Fibroblast of lung (primary cell): ENCODE measurements at regions not wholly inside any gene's neighbourhood (a gene's known extent, or its start where the extent isn't known, plus 50 kb on each side); places are given as distances from the start of the nearest gene placed in this dataset.

Experiments used
- DNase-seq, 2 donors: peaks; one replicate each; pipeline versions ENCODE4 v3.0.0 to v3.0.0-alpha.2; 2010; ENCODE audit warnings: low read depth in 2 of 2
- H2AFZ ChIP-seq: 2 replicates; pipeline ENCODE4 v1.5.1; 2012; ENCODE audit warnings: low read length, control low read depth, inconsistent platforms
- H3K27ac ChIP-seq: 2 replicates; pipeline ENCODE4 v1.5.1; 2011; ENCODE audit warnings: low read length, control low read depth; ENCODE audit not compliant: insufficient read depth
- H3K27me3 ChIP-seq: 2 replicates; pipeline ENCODE4 v1.5.1; 2011; ENCODE audit warnings: mild to moderate bottlenecking, low read length; ENCODE audit not compliant: control insufficient read depth, insufficient read depth
- H3K36me3 ChIP-seq: 2 replicates; pipeline ENCODE4 v1.5.1; 2011; ENCODE audit warnings: low read length; ENCODE audit not compliant: control insufficient read depth, insufficient read depth
- H3K4me1 ChIP-seq: 2 replicates; pipeline ENCODE4 v1.5.1; 2011; ENCODE audit warnings: low read length; ENCODE audit not compliant: control insufficient read depth, insufficient read depth; ENCODE audit errors: extremely low read depth
- H3K4me2 ChIP-seq: 2 replicates; pipeline ENCODE4 v1.5.1; 2011; ENCODE audit warnings: low read length, control low read depth; ENCODE audit not compliant: insufficient read depth; ENCODE audit errors: extremely low read depth
- H3K4me3 ChIP-seq, 4 experiments: fragments of 200-600 bp in 1 of 4; sonication (generic) in 1 of 4; replicated peaks in 1 of 4; 2 replicates each; pipeline ENCODE4 v1.5.1; 2011 to 2016; ENCODE audit warnings: low read length in 4 of 4, low read depth in 3 of 4, mild to moderate bottlenecking in 3 of 4, control low read depth in 2 of 4, inconsistent platforms in 1 of 4, mixed read lengths in 1 of 4; ENCODE audit not compliant: insufficient read depth in 1 of 4; ENCODE audit errors: control extremely low read depth in 1 of 4
- H3K79me2 ChIP-seq: 2 replicates; pipeline ENCODE4 v1.5.1; 2012; ENCODE audit warnings: mild to moderate bottlenecking, low read length, inconsistent platforms; ENCODE audit not compliant: control insufficient read depth, insufficient read depth
- H3K9ac ChIP-seq: 2 replicates; pipeline ENCODE4 v1.5.1; 2011; ENCODE audit warnings: mild to moderate bottlenecking, low read length, control low read depth; ENCODE audit not compliant: insufficient read depth
- H3K9me3 ChIP-seq: 2 replicates; pipeline ENCODE4 v1.5.1; 2012; ENCODE audit warnings: low read depth, low read length; ENCODE audit not compliant: control insufficient read depth, insufficient read depth
- H4K20me1 ChIP-seq: 2 replicates; pipeline ENCODE4 v1.5.1; 2011; ENCODE audit warnings: low read length; ENCODE audit not compliant: control insufficient read depth, insufficient read depth; ENCODE audit errors: extremely low read depth
- EZH2 ChIP-seq: IDR thresholded peaks from 2 replicates; pipeline ENCODE4 v1.5.1; 2012; ENCODE audit warnings: low read length, control low read depth, mild to moderate bottlenecking; ENCODE audit errors: missing control alignments
- TF ChIP-seq, protein P1 (sequence below), 2 donors: IDR thresholded peaks in 1 of 2; conservative IDR thresholded peaks in 1 of 2; 1 replicate in 1 of 2; 2 replicates in 1 of 2; pipeline ENCODE4 v1.5.1; 2011 to 2012; ENCODE audit warnings: low read length in 2 of 2, control low read depth in 1 of 2, inconsistent platforms in 1 of 2, low read depth in 1 of 2, mild to moderate bottlenecking in 1 of 2

DNA sequence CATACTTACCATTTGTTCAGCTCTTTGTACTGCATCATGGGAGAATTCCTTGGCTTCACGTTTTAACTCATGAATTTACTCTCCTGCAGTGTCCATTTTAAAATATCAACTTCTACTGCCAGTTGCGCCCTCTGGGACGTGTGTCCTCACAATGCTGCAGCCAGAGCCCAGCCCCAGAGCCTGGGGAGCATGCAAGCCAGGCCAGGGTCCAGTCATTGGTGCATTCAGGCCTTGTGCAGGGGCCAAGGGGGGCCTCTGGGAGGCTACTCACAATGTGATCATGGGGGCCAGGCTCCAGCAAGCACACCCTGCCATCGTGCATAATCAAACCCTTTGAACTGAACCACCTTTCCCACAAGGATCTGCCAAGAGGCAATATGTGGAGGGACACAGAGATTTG is 105.6 kb upstream of the CCDC112 start:
- H3K9me3 ChIP-seq = no peaks in the 10 kb centered on the region
- H3K27ac ChIP-seq = peak overlapping the region; percentile 11
- no peaks in the 10 kb centered on the region for H3K79me2 ChIP-seq
- H4K20me1 ChIP-seq = no peaks in the 10 kb centered on the region
- TF ChIP-seq, protein P1, sequence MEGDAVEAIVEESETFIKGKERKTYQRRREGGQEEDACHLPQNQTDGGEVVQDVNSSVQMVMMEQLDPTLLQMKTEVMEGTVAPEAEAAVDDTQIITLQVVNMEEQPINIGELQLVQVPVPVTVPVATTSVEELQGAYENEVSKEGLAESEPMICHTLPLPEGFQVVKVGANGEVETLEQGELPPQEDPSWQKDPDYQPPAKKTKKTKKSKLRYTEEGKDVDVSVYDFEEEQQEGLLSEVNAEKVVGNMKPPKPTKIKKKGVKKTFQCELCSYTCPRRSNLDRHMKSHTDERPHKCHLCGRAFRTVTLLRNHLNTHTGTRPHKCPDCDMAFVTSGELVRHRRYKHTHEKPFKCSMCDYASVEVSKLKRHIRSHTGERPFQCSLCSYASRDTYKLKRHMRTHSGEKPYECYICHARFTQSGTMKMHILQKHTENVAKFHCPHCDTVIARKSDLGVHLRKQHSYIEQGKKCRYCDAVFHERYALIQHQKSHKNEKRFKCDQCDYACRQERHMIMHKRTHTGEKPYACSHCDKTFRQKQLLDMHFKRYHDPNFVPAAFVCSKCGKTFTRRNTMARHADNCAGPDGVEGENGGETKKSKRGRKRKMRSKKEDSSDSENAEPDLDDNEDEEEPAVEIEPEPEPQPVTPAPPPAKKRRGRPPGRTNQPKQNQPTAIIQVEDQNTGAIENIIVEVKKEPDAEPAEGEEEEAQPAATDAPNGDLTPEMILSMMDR (conservative IDR thresholded peaks at IDR 0.05 in 1 of 2, IDR thresholded peaks at IDR 0.05 in 1 of 2; ENCODE audit: low read depth in 1 of 2, low read length in 2 of 2) = no peak
- TF ChIP-seq EZH2 = no peak
- H3K4me1 ChIP-seq = peaks cover 9% of the 10 kb centered on the region
- H3K4me2 ChIP-seq = no peak overlapping the region
- no peak for DNase-seq
- no peak overlapping the region for H2AFZ ChIP-seq
- H3K27me3 ChIP-seq = no peaks in the 10 kb centered on the region
- no peaks in the 10 kb centered on the region for H3K36me3 ChIP-seq
- H3K9ac ChIP-seq = no peak overlapping the region
- H3K4me3 ChIP-seq = no peak overlapping the region

DNA sequence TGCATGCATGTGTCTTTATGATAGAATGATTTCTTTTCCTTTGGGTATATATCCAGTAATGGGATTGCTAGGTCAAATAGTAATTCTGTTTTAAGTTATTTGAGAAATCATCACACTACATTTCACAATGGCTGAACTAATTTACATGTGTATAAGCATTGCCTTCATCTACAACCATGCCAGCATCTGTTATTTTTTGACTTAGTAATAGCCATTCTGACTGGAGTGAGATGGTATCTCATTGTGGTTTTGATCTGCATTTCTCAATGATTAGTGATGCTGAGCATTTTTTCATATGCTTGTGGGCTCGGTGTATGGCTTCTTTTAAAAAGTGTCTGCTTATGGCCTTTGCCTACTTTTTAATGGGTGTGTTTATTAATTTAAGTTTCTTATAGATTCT is 102.3 kb upstream of the CCDC112 start:
- TF ChIP-seq, protein P1 (conservative IDR thresholded peaks at IDR 0.05 in 1 of 2, IDR thresholded peaks at IDR 0.05 in 1 of 2; ENCODE audit: low read depth in 1 of 2, low read length in 2 of 2) = no peak
- no peak for TF ChIP-seq EZH2
- Histone ChIP-seq H2AFZ (no peak overlapping the region), H3K79me2 (no peaks in the 10 kb centered on the region), H3K4me3 (no peak overlapping the region), H3K4me2 (no peak overlapping the region), H3K27me3 (no peaks in the 10 kb centered on the region), H3K9me3 (no peaks in the 10 kb centered on the region), H3K9ac (no peak overlapping the region), H3K4me1 (peaks cover 10% of the 10 kb centered on the region), H3K36me3 (no peaks in the 10 kb centered on the region), H3K27ac (no peak overlapping the region), H4K20me1 (no peaks in the 10 kb centered on the region)
- DNase-seq = peak; percentile 93 to 95

GRCh38 chr5:115396688-115397087 is 100.2 kb upstream of the CCDC112 start:
- H3K9ac ChIP-seq = no peak overlapping the region
- H3K4me2 ChIP-seq = no peak overlapping the region
- H3K27ac ChIP-seq = no peak overlapping the region
- no peaks in the 10 kb centered on the region for H3K79me2 ChIP-seq
- H3K4me3 ChIP-seq = no peak overlapping the region
- H2AFZ ChIP-seq = no peak overlapping the region
- peaks cover 7% of the 10 kb centered on the region for H3K4me1 ChIP-seq
- no peaks in the 10 kb centered on the region for H4K20me1 ChIP-seq
- no peaks in the 10 kb centered on the region for H3K36me3 ChIP-seq
- TF ChIP-seq EZH2 = no peak
- TF ChIP-seq, protein P1 (conservative IDR thresholded peaks at IDR 0.05 in 1 of 2, IDR thresholded peaks at IDR 0.05 in 1 of 2; ENCODE audit: low read depth in 1 of 2, low read length in 2 of 2) = no peak
- DNase-seq = peak in 1 of 2 donors; percentile 89
- H3K27me3 ChIP-seq = no peaks in the 10 kb centered on the region
- H3K9me3 ChIP-seq = no peaks in the 10 kb centered on the region
